Astrocyte (in vitro differentiated cells and primary cell): ENCODE measurements at regions not wholly inside any gene's neighbourhood (a gene's known extent, or its start where the extent isn't known, plus 50 kb on each side); places are given as distances from the start of the nearest gene placed in this dataset.
"Not testable (repeated sequence)": the region's sequence is repeated elsewhere in the genome, so short reads cannot be mapped to it uniquely, and the experiment has no call there.

Experiments
- DNase-seq: peaks from one replicate; pipeline ENCODE4 v3.0.0-alpha.2; 2010; ENCODE audit warnings: low read depth
- FAIRE-seq: peaks from 2 replicates; lab custom pipeline; 2011; peaks lifted over from hg19 to GRCh38; lab: Jason Lieb, UNC
- H2AFZ ChIP-seq: 2 replicates; pipeline ENCODE4 v1.6.0; 2012; ENCODE audit warnings: low read depth, low read length, inconsistent platforms
- H3K27ac ChIP-seq: 2 replicates; pipeline ENCODE4 v1.5.1; 2011; ENCODE audit warnings: low read depth, low read length, inconsistent platforms
- H3K27me3 ChIP-seq: 2 replicates; pipeline ENCODE4 v1.6.0; 2011; ENCODE audit warnings: low read length, inconsistent platforms; ENCODE audit not compliant: insufficient read depth
- H3K36me3 ChIP-seq: 2 replicates; pipeline ENCODE4 v1.5.1; 2011; ENCODE audit warnings: low read length, inconsistent platforms; ENCODE audit not compliant: insufficient read depth
- H3K4me1 ChIP-seq: 2 replicates; pipeline ENCODE4 v1.5.1; 2011; ENCODE audit warnings: low read length, inconsistent platforms; ENCODE audit not compliant: insufficient read depth
- H3K4me2 ChIP-seq: 2 replicates; pipeline ENCODE4 v1.6.0; 2012; ENCODE audit warnings: low read length, inconsistent platforms
- H3K4me3 ChIP-seq: 2 replicates; pipeline ENCODE4 v1.5.1; 2011; ENCODE audit warnings: low read depth, mild to moderate bottlenecking, low read length, inconsistent platforms; ENCODE audit not compliant: insufficient read depth
- H3K79me2 ChIP-seq: 2 replicates; pipeline ENCODE4 v1.6.0; 2012; ENCODE audit warnings: mild to moderate bottlenecking, low read length, inconsistent platforms; ENCODE audit not compliant: insufficient read depth
- H3K9ac ChIP-seq: 2 replicates; pipeline ENCODE4 v1.6.0; 2012; ENCODE audit warnings: mild to moderate bottlenecking, low read length, inconsistent platforms
- H3K9me3 ChIP-seq: 2 replicates; pipeline ENCODE4 v1.5.1; 2012; ENCODE audit warnings: low read depth, mild to moderate bottlenecking, low read length, inconsistent platforms; ENCODE audit not compliant: insufficient read depth
- H4K20me1 ChIP-seq: 2 replicates; pipeline ENCODE4 v1.6.0; 2012; ENCODE audit warnings: low read length, inconsistent platforms; ENCODE audit not compliant: insufficient read depth
- H3K27ac Mint-ChIP-seq: one replicate; pipeline ENCODE4 v1.8.0; 2021; ENCODE audit warnings: mild to moderate bottlenecking, mixed read lengths; ENCODE audit not compliant: unreplicated experiment
- H3K27me3 Mint-ChIP-seq: one replicate; pipeline ENCODE4 v1.8.0; 2021; ENCODE audit warnings: low read depth, mixed read lengths; ENCODE audit not compliant: unreplicated experiment
- H3K36me3 Mint-ChIP-seq: one replicate; pipeline ENCODE4 v1.8.0; 2021; ENCODE audit warnings: low read depth, mixed read lengths; ENCODE audit not compliant: unreplicated experiment
- H3K4me1 Mint-ChIP-seq: one replicate; pipeline ENCODE4 v1.8.0; 2021; ENCODE audit warnings: low read depth, mixed read lengths; ENCODE audit not compliant: unreplicated experiment
- H3K4me3 Mint-ChIP-seq: one replicate; pipeline ENCODE4 v1.8.0; 2021; ENCODE audit warnings: mild to moderate bottlenecking, moderate library complexity, mixed read lengths; ENCODE audit not compliant: unreplicated experiment
- H3K9me3 Mint-ChIP-seq: one replicate; pipeline ENCODE4 v1.8.0; 2021; ENCODE audit warnings: mild to moderate bottlenecking, mixed read lengths; ENCODE audit not compliant: unreplicated experiment
- CTCF ChIP-seq: IDR thresholded peaks from 2 replicates; pipeline ENCODE4 v1.5.1; 2011; ENCODE audit warnings: low read depth, mild to moderate bottlenecking, inconsistent platforms, low read length, moderate library complexity; ENCODE audit not compliant: insufficient read depth
- EZH2 ChIP-seq: IDR thresholded peaks from 2 replicates; pipeline ENCODE4 v1.6.1; 2012; ENCODE audit warnings: mild to moderate bottlenecking, low read length, inconsistent platforms; ENCODE audit not compliant: insufficient read depth

- TF ChIP-seq EZH2 (no peak), CTCF (no peak)
- DNase-seq (no peak), FAIRE-seq (no peak)
- no peaks in the 10 kb centered on the region for H3K9me3 ChIP-seq
- H3K36me3 ChIP-seq, result no peaks in the 10 kb centered on the region
- Mint-ChIP-seq H3K4me3 (no peak overlapping the region), H3K9me3 (peaks cover 15% of the 10 kb centered on the region), H3K27ac (no peak overlapping the region), H3K4me1 (no peaks in the 10 kb centered on the region), H3K36me3 (no peaks in the 10 kb centered on the region), H3K27me3 (no peaks in the 10 kb centered on the region)
- H4K20me1 ChIP-seq, result no peaks in the 10 kb centered on the region
- no peak overlapping the region for H3K4me3 ChIP-seq
- no peak overlapping the region for H3K4me2 ChIP-seq
- H3K79me2 ChIP-seq, result no peaks in the 10 kb centered on the region
- H3K27ac ChIP-seq, result no peak overlapping the region
- no peak overlapping the region for H3K9ac ChIP-seq
- no peak overlapping the region for H2AFZ ChIP-seq
- peaks cover 2% of the 10 kb centered on the region for H3K27me3 ChIP-seq
- no peaks in the 10 kb centered on the region for H3K4me1 ChIP-seq
Measured at GRCh38 chr12:128026696-128027574, 240.0 kb upstream of the TMEM132C start.

GRCh38 chr12:128033473-128033872 lies 233.5 kb upstream of the TMEM132C start:
- TF ChIP-seq CTCF (no peak), EZH2 (no peak)
- no peak overlapping the region for H3K4me3 Mint-ChIP-seq
- Histone ChIP-seq H3K4me3 (no peak overlapping the region), H3K4me2 (no peak overlapping the region), H3K27me3 (peaks cover 2% of the 10 kb centered on the region), H3K4me1 (no peaks in the 10 kb centered on the region), H3K9me3 (no peaks in the 10 kb centered on the region), H2AFZ (no peak overlapping the region), H3K27ac (no peak overlapping the region), H3K9ac (no peak overlapping the region), H4K20me1 (no peaks in the 10 kb centered on the region), H3K36me3 (no peaks in the 10 kb centered on the region), H3K79me2 (no peaks in the 10 kb centered on the region)
- FAIRE-seq, result no peak
- H3K27me3 Mint-ChIP-seq, result no peaks in the 10 kb centered on the region
- H3K27ac Mint-ChIP-seq, result no peak overlapping the region
- no peaks in the 10 kb centered on the region for H3K36me3 Mint-ChIP-seq
- peaks cover 18% of the 10 kb centered on the region for H3K9me3 Mint-ChIP-seq
- no peaks in the 10 kb centered on the region for H3K4me1 Mint-ChIP-seq
- no peak for DNase-seq

- Mint-ChIP-seq H3K4me1 (no peaks in the 10 kb centered on the region), H3K4me3 (no peak overlapping the region), H3K36me3 (no peaks in the 10 kb centered on the region), H3K9me3 (peaks cover 15% of the 10 kb centered on the region), H3K27ac (no peak overlapping the region), H3K27me3 (no peaks in the 10 kb centered on the region)
- Histone ChIP-seq H3K4me3 (no peak overlapping the region), H3K4me1 (no peaks in the 10 kb centered on the region), H3K4me2 (no peak overlapping the region), H3K27me3 (no peaks in the 10 kb centered on the region), H3K9me3 (no peaks in the 10 kb centered on the region), H2AFZ (no peak overlapping the region), H3K9ac (no peak overlapping the region), H3K79me2 (no peaks in the 10 kb centered on the region), H3K27ac (no peak overlapping the region), H3K36me3 (no peaks in the 10 kb centered on the region), H4K20me1 (no peaks in the 10 kb centered on the region)
- TF ChIP-seq EZH2 (no peak), CTCF (no peak)
- DNase-seq (no peak), FAIRE-seq (no peak)
Measured at GRCh38 chr12:128040971-128041370, 226.0 kb upstream of the TMEM132C start.

GRCh38 chr12:128042283-128042682 lies 224.7 kb upstream of the TMEM132C start:
- not testable (repeated sequence) for H3K4me1 Mint-ChIP-seq, H3K4me1 ChIP-seq

More at GRCh38 chr12:128042283-128042682, 224.7 kb upstream of the TMEM132C start:
- not testable (repeated sequence) for H3K36me3 ChIP-seq, H3K9me3 ChIP-seq, H3K4me3 ChIP-seq, H3K27me3 ChIP-seq, FAIRE-seq, H3K36me3 Mint-ChIP-seq, H3K27ac ChIP-seq, H4K20me1 ChIP-seq, H3K9ac ChIP-seq, H2AFZ ChIP-seq, DNase-seq, H3K27me3 Mint-ChIP-seq, H3K79me2 ChIP-seq, H3K27ac Mint-ChIP-seq, H3K4me3 Mint-ChIP-seq, H3K4me2 ChIP-seq
- peaks cover 15% of the 10 kb centered on the region for H3K9me3 Mint-ChIP-seq
